HEK293 (cell line): ENCODE measurements at regions not wholly inside any gene's neighbourhood (a gene's known extent, or its start where the extent isn't known, plus 50 kb on each side); places are given as distances from the start of the nearest gene placed in this dataset.

Experiments
- CTCF ChIA-PET: fragments of 350-600 bp; formaldehyde crosslinking; extraction: SDS; loops from one replicate; lab custom pipeline; 2021; ENCODE audit warnings: antibody characterized with exemption; lab: Yijun Ruan, JAX
- POLR2A ChIA-PET: fragments of 300-600 bp; formaldehyde crosslinking; extraction: SDS; loops from one replicate; lab custom pipeline; 2020; ENCODE audit warnings: antibody characterized with exemption, inconsistent platforms; lab: Yijun Ruan, JAX
- H3K27ac ChIP-seq: fragments of 200-500 bp; sonication (Bioruptor generic); 2 replicates; pipeline ENCODE4 v1.5.1; 2014; ENCODE audit warnings: low read depth, low read length, control low read depth, inconsistent platforms; ENCODE audit errors: extremely low read depth
- H3K36me3 ChIP-seq, 2 experiments: fragments of 200-500 bp in 1 of 2; sonication (Bioruptor generic) in 1 of 2; 1 replicate in 1 of 2; 2 replicates in 1 of 2; pipeline ENCODE4 v1.5.1; 2014 to 2017; ENCODE audit warnings: inconsistent platforms in 2 of 2, low read length in 2 of 2; ENCODE audit not compliant: control insufficient read depth in 2 of 2, insufficient read depth in 1 of 2
- H3K4me1 ChIP-seq: fragments of 200-500 bp; sonication (Bioruptor generic); 2 replicates; pipeline ENCODE4 v1.5.1; 2014; ENCODE audit warnings: mild to moderate bottlenecking, low read length, inconsistent platforms; ENCODE audit not compliant: control insufficient read depth, insufficient read depth
- H3K4me3 ChIP-seq: 2 replicates; pipeline ENCODE4 v1.5.1; 2011; ENCODE audit warnings: low read depth, mild to moderate bottlenecking, control low read depth, low read length, moderate library complexity
- H3K9me3 ChIP-seq: fragments of 200-500 bp; sonication (Bioruptor generic); 2 replicates; pipeline ENCODE4 v1.5.1; 2014; ENCODE audit warnings: low read depth, low read length, inconsistent platforms; ENCODE audit not compliant: control insufficient read depth, insufficient read depth
- GLI2 ChIP-seq: fragments of 450-650 bp; formaldehyde crosslinking; IDR thresholded peaks from 2 replicates; pipeline ENCODE4; 2017; ENCODE audit warnings: missing biosample characterization, missing genetic modification characterization, low read depth, borderline replicate concordance
- KLF1 ChIP-seq: fragments of 450-650 bp; formaldehyde crosslinking; IDR thresholded peaks from 2 replicates; pipeline ENCODE4 v1.5.1; 2016; ENCODE audit warnings: missing biosample characterization, missing genetic modification characterization
- MEIS1 ChIP-seq: sonication (generic); formaldehyde crosslinking; IDR thresholded peaks from 2 replicates; pipeline ENCODE4 v1.8.1; 2022; ENCODE audit warnings: missing genetic modification reagents, mild to moderate bottlenecking, borderline replicate concordance
- OSR2 ChIP-seq: fragments of 450-650 bp; formaldehyde crosslinking; IDR thresholded peaks from 2 replicates; pipeline ENCODE4 v1.5.1; 2016; ENCODE audit warnings: missing biosample characterization, missing genetic modification characterization
- REPIN1 ChIP-seq: fragments of 450-650 bp; formaldehyde crosslinking; IDR thresholded peaks from 2 replicates; pipeline ENCODE4 v1.5.1; 2017; ENCODE audit warnings: missing biosample characterization, missing genetic modification characterization, low read depth
- ZBTB7A ChIP-seq: fragments of 450-650 bp; formaldehyde crosslinking; IDR thresholded peaks from 2 replicates; pipeline ENCODE4 v1.5.1; 2016; ENCODE audit warnings: low read depth, missing biosample characterization, missing genetic modification characterization
- ZNF140 ChIP-seq: fragments of 450-650 bp; formaldehyde crosslinking; IDR thresholded peaks from 2 replicates; pipeline ENCODE4 v1.5.1; 2016; ENCODE audit warnings: missing biosample characterization, missing genetic modification characterization
- ZNF146 ChIP-seq: fragments of 450-650 bp; formaldehyde crosslinking; IDR thresholded peaks from 2 replicates; pipeline ENCODE4 v1.5.1; 2016; ENCODE audit warnings: missing biosample characterization, missing genetic modification characterization
- ZNF155 ChIP-seq: fragments of 450-650 bp; formaldehyde crosslinking; IDR thresholded peaks from 2 replicates; pipeline ENCODE4 v1.5.1; 2016; ENCODE audit warnings: missing biosample characterization, missing genetic modification characterization
- ZNF211 ChIP-seq: fragments of 450-650 bp; formaldehyde crosslinking; IDR thresholded peaks from 2 replicates; pipeline ENCODE4 v1.5.1; 2016; ENCODE audit warnings: low read depth, missing biosample characterization, missing genetic modification characterization
- ZNF302 ChIP-seq: fragments of 450-650 bp; formaldehyde crosslinking; IDR thresholded peaks from 2 replicates; pipeline ENCODE4 v1.5.1; 2016; ENCODE audit warnings: missing biosample characterization, missing genetic modification characterization, low read depth
- ZNF311 ChIP-seq: fragments of 450-650 bp; formaldehyde crosslinking; IDR thresholded peaks from 2 replicates; pipeline ENCODE4 v1.5.1; 2017; ENCODE audit warnings: missing biosample characterization, missing genetic modification characterization, borderline replicate concordance
- ZNF391 ChIP-seq: fragments of 450-650 bp; formaldehyde crosslinking; IDR thresholded peaks from 2 replicates; pipeline ENCODE4 v1.5.1; 2016; ENCODE audit warnings: low read depth, missing biosample characterization, missing genetic modification characterization, borderline replicate concordance
- ZNF394 ChIP-seq: fragments of 450-650 bp; formaldehyde crosslinking; IDR thresholded peaks from 2 replicates; pipeline ENCODE4 v1.5.1; 2016; ENCODE audit warnings: missing biosample characterization, missing genetic modification characterization, mild to moderate bottlenecking, moderate library complexity, borderline replicate concordance
- ZNF510 ChIP-seq: fragments of 450-650 bp; formaldehyde crosslinking; IDR thresholded peaks from 2 replicates; pipeline ENCODE4 v1.5.1; 2018; ENCODE audit warnings: mild to moderate bottlenecking, missing genetic modification characterization, missing biosample characterization; ENCODE audit not compliant: insufficient replicate concordance
- ZNF623 ChIP-seq: fragments of 450-650 bp; formaldehyde crosslinking; IDR thresholded peaks from 2 replicates; pipeline ENCODE4 v1.5.1; 2016; ENCODE audit warnings: missing biosample characterization, missing genetic modification characterization
- ZNF626 ChIP-seq: fragments of 450-650 bp; sonication (Bioruptor Pico); formaldehyde crosslinking; IDR thresholded peaks from 2 replicates; pipeline ENCODE4 v1.5.1; 2018; ENCODE audit warnings: missing biosample characterization, missing genetic modification characterization, inconsistent platforms
- ZNF660 ChIP-seq: fragments of 450-650 bp; IDR thresholded peaks from 2 replicates; pipeline ENCODE4 v1.5.1; 2018; ENCODE audit warnings: missing biosample characterization, mild to moderate bottlenecking, missing genetic modification characterization
- ZNF768 ChIP-seq: fragments of 450-650 bp; formaldehyde crosslinking; IDR thresholded peaks from 2 replicates; pipeline ENCODE4 v1.5.1; 2018; ENCODE audit warnings: missing biosample characterization, mild to moderate bottlenecking, missing genetic modification characterization
- ZNF837 ChIP-seq: fragments of 450-650 bp; formaldehyde crosslinking; IDR thresholded peaks from 2 replicates; pipeline ENCODE4 v1.5.1; 2016; ENCODE audit warnings: missing biosample characterization, missing genetic modification characterization
- ZSCAN16 ChIP-seq: fragments of 450-650 bp; formaldehyde crosslinking; IDR thresholded peaks from 2 replicates; pipeline ENCODE4 v1.5.1; 2016; ENCODE audit warnings: missing biosample characterization, missing genetic modification characterization
- TF ChIP-seq, protein P1 (sequence below): fragments of 450-650 bp; formaldehyde crosslinking; IDR thresholded peaks from 2 replicates; pipeline ENCODE4 v1.5.1; 2017; ENCODE audit warnings: missing biosample characterization, missing genetic modification characterization
- TF ChIP-seq, protein P2 (sequence below): fragments of 450-650 bp; formaldehyde crosslinking; IDR thresholded peaks from 2 replicates; pipeline ENCODE4 v1.5.1; 2016; ENCODE audit warnings: missing biosample characterization, missing genetic modification characterization
- TF ChIP-seq, protein P3 (sequence below): fragments of 450-650 bp; formaldehyde crosslinking; IDR thresholded peaks from 2 replicates; pipeline ENCODE4 v1.5.1; 2016; ENCODE audit warnings: missing biosample characterization, missing genetic modification characterization, borderline replicate concordance

DNA sequence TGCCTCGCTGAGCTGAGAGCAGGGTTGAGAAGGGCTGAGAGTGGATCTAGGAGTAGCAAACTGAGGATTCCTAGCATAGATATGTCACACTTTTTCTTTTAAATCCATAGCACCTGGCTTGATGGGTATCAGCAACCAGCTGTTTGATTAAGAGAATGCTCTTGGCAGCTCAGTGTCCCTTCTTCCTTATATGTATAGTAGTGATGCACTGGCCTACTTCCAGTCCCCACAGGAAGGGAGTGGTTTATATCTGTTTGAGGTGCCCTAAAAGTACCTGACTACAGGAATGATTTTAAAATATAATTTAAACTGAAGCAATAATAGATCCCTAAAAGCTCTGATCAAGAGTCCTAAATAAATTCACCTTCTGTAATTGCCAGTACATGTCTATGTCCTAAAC, 546.8 kb upstream of the ZNF608 start:
- H3K9me3 ChIP-seq = no peaks in the 10 kb centered on the region
- ChIA-PET CTCF (no interaction called here), POLR2A (no interaction called here)
- H3K27ac ChIP-seq = no peak overlapping the region
- TF ChIP-seq ZNF626 (tag by site-specific recombination) (no peak), MEIS1 (no peak), ZNF394 (tag by site-specific recombination) (no peak), KLF1 (no peak), REPIN1 (no peak), ZNF510 (no peak), ZNF391 (tag by site-specific recombination) (no peak), ZNF155 (tag by site-specific recombination) (no peak), ZNF768 (tag by site-specific recombination) (no peak), GLI2 (tag by site-specific recombination) (no peak), ZNF837 (tag by site-specific recombination) (no peak), OSR2 (no peak), ZSCAN16 (no peak), ZNF311 (tag by site-specific recombination) (no peak), ZNF623 (tag by site-specific recombination) (no peak)
- TF ChIP-seq, protein P1, sequence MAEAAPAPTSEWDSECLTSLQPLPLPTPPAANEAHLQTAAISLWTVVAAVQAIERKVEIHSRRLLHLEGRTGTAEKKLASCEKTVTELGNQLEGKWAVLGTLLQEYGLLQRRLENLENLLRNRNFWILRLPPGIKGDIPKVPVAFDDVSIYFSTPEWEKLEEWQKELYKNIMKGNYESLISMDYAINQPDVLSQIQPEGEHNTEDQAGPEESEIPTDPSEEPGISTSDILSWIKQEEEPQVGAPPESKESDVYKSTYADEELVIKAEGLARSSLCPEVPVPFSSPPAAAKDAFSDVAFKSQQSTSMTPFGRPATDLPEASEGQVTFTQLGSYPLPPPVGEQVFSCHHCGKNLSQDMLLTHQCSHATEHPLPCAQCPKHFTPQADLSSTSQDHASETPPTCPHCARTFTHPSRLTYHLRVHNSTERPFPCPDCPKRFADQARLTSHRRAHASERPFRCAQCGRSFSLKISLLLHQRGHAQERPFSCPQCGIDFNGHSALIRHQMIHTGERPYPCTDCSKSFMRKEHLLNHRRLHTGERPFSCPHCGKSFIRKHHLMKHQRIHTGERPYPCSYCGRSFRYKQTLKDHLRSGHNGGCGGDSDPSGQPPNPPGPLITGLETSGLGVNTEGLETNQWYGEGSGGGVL (tag by site-specific recombination) = no peak
- H3K4me1 ChIP-seq = peaks cover 16% of the 10 kb centered on the region
- no peak overlapping the region for H3K4me3 ChIP-seq
- H3K36me3 ChIP-seq = no peaks in the 10 kb centered on the region

DNA sequence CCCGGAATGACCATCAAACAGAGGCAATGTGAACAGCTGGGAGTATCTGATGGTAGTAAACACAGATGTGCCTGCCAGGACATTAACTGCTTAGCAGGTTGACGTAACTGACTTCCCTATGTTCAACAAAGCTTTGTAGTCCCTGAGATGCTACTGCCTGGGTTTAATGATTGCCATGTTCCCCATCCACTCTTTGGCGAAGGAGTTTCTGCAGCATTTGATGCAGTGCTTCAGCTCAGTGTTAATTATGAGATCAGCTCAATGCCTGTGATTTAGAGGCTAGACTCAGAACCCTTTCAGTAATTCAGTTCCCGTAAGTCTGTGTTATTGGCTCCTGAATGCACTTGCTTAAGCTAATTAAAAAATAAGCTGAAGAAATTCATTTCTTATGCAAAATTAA, 547.3 kb upstream of the ZNF608 start:
- peaks cover 19% of the 10 kb centered on the region for H3K4me1 ChIP-seq
- no peak overlapping the region for H3K27ac ChIP-seq
- no peaks in the 10 kb centered on the region for H3K9me3 ChIP-seq
- no peak for TF ChIP-seq ZNF211 (tag by site-specific recombination)
- no peak for TF ChIP-seq ZNF660 (tag by site-specific recombination)
- TF ChIP-seq, protein P2, sequence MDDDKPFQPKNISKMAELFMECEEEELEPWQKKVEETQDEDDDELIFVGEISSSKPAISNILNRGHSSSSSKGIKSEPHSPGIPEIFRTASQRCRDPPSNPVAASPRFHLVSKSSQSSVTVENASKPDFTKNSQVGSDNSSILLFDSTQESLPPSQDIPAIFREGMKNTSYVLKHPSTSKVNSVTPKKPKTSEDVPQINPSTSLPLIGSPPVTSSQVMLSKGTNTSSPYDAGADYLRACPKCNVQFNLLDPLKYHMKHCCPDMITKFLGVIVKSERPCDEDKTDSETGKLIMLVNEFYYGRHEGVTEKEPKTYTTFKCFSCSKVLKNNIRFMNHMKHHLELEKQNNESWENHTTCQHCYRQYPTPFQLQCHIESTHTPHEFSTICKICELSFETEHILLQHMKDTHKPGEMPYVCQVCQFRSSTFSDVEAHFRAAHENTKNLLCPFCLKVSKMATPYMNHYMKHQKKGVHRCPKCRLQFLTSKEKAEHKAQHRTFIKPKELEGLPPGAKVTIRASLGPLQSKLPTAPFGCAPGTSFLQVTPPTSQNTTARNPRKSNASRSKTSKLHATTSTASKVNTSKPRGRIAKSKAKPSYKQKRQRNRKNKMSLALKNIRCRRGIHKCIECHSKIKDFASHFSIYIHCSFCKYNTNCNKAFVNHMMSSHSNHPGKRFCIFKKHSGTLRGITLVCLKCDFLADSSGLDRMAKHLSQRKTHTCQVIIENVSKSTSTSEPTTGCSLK (tag by site-specific recombination) = no peak
- TF ChIP-seq ZNF140 (tag by site-specific recombination) = no peak
- TF ChIP-seq ZBTB7A (tag by site-specific recombination) = no peak
- TF ChIP-seq ZNF302 = no peak
- TF ChIP-seq, protein P3, sequence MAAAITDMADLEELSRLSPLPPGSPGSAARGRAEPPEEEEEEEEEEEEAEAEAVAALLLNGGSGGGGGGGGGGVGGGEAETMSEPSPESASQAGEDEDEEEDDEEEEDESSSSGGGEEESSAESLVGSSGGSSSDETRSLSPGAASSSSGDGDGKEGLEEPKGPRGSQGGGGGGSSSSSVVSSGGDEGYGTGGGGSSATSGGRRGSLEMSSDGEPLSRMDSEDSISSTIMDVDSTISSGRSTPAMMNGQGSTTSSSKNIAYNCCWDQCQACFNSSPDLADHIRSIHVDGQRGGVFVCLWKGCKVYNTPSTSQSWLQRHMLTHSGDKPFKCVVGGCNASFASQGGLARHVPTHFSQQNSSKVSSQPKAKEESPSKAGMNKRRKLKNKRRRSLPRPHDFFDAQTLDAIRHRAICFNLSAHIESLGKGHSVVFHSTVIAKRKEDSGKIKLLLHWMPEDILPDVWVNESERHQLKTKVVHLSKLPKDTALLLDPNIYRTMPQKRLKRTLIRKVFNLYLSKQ (tag by site-specific recombination) = no peak
- no peak for TF ChIP-seq ZNF146 (tag by site-specific recombination)
- TF ChIP-seq, all 188 proteins: peak for 0
- ChIA-PET CTCF (no interaction called here), POLR2A (no interaction called here)
- no peaks in the 10 kb centered on the region for H3K36me3 ChIP-seq
- no peak overlapping the region for H3K4me3 ChIP-seq
